ENCODE measurements at regions not wholly inside any gene's neighbourhood (a gene's known extent, or its start where the extent isn't known, plus 50 kb on each side); places are given as distances from the start of the nearest gene placed in this dataset.

DNA sequence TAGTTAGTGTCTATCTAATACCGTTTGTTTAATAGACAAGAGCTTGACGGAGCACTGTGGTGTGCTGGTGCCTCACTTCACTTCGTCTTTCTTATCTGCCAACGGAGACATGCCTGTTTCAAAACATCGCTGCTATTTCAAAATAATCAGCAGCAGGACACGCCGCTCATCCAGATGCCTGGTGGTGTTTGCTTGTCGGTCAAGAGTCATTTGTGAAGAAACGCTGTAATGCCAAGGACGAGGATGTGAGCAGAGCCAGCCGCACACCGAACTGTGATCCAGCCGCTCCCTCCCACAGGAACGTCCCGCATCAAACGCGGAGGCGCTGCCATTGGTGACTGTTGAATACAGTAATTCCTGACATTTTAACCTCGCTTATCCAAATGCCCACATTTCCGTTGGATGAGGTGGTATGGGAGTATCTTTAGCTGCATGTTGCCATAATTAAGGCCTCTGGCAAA, 432.4 kb downstream of the FBXO15 start:
- DNase-seq (ENCODE audit: low read depth, low spot score), result no peak
- H3K4me3 ChIP-seq (ENCODE audit: low read length), result no peak overlapping the region

DNA sequence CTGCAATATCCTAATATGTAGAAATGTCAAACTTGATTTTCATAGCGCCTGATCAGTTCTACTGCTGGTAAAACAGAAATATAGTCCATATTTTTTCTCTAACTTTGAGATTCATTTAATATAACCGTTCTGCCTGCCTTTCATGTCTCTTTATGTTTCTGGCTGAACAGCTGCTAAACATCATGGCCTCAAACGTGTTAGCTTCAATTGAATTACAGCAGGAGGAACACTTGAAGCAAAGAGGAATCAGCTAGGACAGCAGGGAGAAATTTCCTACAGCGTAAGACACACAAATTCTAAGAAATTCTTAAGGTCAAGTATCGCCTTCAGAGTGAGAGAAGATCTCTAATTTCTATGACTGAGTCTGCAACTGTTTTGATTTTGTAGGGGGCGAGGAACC, 433.2 kb downstream of the FBXO15 start:
- H3K4me3 ChIP-seq (ENCODE audit: low read length), result no peak overlapping the region

DNA sequence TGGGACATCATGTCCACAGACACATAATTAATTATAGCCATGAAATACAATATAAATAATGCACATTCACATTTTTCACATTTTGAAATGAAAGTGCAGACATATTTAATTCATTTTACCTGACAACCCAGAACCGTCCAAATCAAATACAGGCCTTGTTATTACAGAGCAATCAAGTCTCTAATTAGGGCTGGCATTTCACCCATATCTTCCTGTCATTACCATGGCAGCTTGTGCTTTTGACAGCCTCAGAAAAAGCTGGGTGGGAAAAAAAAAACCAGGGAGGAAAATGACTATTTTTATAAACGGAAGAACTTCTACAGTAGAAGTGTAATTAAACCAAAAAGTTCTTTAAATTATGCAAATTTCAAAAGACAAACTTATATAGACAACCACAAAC, 436.4 kb downstream of the FBXO15 start:
- DNase-seq (ENCODE audit: low read depth, low spot score), result no peak
- H3K4me3 ChIP-seq (ENCODE audit: low read length), result no peak overlapping the region

More for the DNA sequence above, 433.2 kb downstream of the FBXO15 start:
- no peak for DNase-seq (ENCODE audit: low read depth, low spot score)

DNA sequence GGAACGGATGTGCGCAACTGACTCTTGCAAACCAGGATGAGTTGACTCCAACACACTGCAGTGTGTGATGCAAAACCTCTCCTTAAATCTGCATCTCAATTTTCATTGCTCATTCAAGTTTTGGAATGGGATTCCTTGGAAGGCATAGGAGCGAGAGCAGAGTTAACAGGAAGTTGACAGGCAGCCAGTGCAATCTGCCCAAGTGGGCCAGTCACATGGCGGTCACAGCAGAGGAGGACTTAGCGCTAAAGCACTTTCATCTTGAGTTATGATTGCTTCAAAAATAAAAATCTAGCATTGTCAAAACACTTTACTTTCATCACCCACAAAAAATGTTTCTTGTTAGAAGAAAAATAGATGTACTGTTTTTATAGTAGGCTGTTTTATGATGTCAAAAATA, 439.0 kb downstream of the FBXO15 start:
- DNase-seq (ENCODE audit: low read depth, low spot score), result no peak

DNA sequence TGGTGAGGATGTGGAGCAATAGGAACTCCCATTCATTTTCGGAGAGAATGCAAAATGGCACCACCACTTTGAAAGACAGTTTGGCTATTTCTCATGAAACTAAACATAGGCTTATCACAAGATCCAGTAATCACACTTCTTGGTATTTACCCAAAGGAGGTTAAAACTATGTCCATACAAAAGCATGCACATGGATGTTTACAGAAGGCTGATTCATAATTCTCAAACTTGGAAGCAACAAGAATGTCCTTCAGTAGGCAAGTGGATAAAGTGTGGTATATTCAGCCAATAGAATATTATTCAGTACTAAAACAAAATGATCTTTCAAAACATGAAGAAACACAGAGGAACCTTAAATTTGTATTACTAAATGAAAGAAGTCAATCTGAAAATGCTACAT, 440.6 kb downstream of the FBXO15 start:
- H3K4me3 ChIP-seq (ENCODE audit: low read length), result no peak overlapping the region

More for the DNA sequence above, 439.0 kb downstream of the FBXO15 start:
- H3K4me3 ChIP-seq (ENCODE audit: low read length), result no peak overlapping the region

DNA sequence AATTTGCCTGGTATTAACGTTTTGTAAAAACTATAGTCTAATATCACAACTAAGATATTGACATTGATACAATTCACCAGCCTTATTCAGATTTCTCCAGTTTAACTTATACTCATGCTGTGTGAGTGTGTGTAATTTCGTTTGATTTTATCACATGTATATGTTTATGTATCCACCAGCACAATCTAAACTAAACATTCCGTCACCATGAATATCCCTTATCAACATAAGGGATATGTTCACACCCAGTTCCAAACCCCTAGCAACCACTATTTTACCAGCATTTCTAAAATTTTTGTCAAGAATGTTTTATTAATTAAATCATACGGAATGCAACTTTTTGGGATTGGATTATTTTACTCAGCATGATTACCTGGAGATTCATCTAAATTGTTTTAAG, 450.3 kb downstream of the FBXO15 start:
- no peak overlapping the region for H3K4me3 ChIP-seq (ENCODE audit: low read length)
- DNase-seq (ENCODE audit: low read depth, low spot score), result no peak

More for the DNA sequence above, 440.6 kb downstream of the FBXO15 start:
- DNase-seq (ENCODE audit: low read depth, low spot score), result no peak

DNA sequence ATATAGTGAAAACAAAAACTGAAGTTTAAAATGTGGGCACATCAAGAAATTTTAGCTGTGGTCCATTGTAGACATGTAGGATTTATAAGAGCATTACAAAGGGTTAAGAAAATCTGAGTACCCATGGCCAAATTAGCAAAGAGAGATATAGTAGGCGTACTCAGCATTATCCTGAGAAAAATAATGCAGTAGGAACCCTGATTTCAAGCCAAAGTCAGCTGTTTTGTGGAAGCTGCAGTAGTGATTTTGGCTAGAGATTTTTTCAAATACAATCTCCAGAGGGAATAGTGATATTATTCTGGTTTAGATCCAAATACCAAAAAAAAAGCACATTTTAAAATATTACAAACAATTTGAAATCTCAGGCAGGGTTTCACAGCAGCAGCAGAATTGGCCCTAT, 450.9 kb downstream of the FBXO15 start:
- no peak for DNase-seq (ENCODE audit: low read depth, low spot score)
- no peak overlapping the region for H3K4me3 ChIP-seq (ENCODE audit: low read length)

DNA sequence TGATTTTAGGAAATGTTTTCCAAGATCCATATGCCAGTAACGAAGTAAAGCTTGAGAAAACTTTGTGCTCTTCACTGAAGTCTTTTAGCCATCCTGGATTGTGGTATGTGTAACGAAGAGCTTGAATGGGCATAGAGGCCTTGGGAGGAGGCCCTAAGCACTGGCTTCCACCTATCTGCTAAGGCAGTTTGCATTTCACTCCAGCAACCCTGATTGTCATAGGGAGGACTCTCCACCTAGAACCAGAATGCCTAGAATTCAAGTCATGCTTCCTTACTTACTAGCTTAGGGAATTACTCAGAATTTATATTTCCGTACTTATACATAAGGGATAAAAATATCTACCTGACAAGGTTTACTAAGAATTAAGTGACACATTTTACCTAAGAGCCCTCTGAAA, 451.5 kb downstream of the FBXO15 start:
- no peak overlapping the region for H3K4me3 ChIP-seq (ENCODE audit: low read length)
- no peak for DNase-seq (ENCODE audit: low read depth, low spot score)

DNA sequence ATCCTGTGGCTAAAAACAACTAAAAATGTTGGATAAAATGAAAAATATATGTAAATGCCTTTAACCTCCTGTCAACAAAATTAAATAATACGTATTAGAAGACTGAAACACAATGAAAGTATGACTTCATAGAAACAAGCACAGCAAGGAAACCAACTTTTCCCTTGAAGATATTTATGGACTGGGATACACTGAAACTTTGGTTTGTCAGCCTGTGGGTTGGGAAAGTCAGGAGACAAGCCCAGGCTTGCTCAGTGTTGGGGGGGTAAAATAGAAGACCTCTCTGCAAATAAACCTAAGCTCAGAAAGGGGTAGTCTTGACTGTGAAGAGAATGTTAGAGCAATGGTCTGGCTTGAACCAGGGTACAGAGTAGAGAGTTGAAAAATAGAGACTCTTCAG, 454.5 kb downstream of the FBXO15 start:
- DNase-seq (ENCODE audit: low read depth, low spot score), result no peak
- H3K4me3 ChIP-seq (ENCODE audit: low read length), result no peak overlapping the region

DNA sequence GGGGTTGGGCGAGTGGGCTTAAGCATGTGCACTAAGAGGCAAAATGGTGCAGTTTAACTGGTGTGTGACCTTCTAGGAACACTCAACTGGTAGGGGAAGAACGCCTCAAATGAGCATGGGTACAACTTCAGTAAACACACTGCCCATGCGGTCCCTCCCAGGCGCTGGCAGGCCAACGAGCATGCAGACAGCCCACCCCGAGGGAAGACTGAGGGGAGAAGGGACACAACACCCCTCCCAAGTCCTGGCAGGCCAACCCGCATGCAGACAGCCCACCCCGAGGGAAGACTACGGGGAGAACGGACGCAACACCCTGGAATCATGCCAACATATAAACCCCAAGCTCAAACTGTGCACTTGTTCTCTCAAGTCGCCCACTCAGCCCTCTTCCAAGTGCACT, 456.0 kb downstream of the FBXO15 start:
- H3K4me3 ChIP-seq (ENCODE audit: low read length), result no peak overlapping the region
- no peak for DNase-seq (ENCODE audit: low read depth, low spot score)

DNA sequence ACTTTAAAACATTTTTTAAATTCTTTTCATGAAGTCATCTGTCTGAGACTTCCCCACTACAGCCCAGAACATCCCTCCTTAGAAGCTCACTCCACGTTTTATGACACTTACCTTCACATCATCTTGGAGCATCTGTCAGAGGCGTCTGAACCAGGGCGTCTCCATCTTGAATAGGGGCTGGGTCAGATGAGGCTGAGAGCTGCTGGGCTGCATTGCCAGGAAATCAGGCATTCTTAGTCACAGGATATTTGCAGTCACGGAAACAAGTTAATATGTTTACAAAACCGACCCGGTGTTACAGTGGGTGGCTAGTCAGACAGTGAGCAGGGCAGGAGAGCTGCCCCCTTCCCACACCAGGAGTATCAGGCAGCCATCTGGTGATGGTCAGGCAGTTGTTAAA, 456.5 kb downstream of the FBXO15 start:
- no peak for DNase-seq (ENCODE audit: low read depth, low spot score)
- H3K4me3 ChIP-seq (ENCODE audit: low read length), result no peak overlapping the region

DNA sequence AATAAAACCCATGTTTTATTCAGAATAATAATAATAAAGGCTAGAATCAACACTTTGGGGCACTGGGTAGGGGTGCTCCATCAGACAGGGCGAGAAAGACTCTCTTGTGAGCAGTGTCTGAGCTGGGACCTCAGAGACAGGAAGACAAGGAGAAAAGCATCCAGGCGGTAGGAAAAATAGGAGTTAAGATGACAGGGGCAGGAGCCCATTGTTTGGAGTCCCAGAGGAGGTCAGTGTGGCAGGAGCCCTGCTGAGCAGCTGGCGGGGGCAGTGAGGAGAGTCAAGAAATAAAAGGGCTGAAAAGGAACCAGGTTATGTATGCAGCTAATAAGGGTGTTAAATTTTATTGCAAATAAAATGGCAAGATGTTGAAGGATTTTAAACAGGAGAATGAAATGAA, 457.4 kb downstream of the FBXO15 start:
- no peak for DNase-seq (ENCODE audit: low read depth, low spot score)
- H3K4me3 ChIP-seq (ENCODE audit: low read length), result no peak overlapping the region

DNA sequence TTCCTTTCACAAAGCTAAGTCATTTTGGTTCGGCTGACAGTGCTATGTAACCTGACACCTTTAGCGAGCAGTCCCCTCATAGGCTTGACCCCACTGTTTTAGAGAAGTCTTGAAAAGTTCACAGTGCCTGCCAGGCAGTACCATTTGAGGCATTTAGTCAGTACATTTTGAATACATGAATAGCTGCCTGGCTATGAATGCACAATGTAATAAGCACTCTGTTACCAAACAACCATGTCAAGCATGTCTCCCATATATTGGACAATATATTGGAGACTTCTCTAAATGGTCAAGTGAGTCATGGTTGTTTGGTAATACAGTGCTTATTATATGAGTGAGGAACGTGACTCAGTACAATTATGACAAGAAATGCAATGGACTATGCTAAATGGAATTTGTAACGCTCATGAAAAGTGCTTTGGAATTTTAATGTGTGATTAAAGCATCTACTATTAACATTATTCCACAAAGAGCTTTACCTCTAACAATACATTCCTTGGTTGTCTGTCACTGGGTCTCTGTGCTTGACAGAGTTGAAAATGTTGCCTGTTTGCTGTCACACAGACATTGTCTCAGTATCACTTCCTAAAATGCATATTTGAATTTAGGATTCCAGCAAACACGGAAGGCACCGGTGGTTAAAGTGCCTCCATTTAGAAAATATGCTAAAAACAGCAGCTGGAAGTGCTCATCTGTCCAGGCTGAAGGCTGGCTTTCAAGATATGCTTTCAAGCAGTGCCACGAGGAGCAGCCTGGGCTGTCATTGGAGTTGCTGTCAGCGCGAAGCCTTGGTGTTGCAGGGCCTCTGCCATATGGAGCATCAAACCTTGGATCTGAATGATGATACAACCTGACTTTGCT, 458.6 kb downstream of the FBXO15 start:
- no peak overlapping the region for H3K4me3 ChIP-seq (ENCODE audit: low read length)
- DNase-seq (ENCODE audit: low read depth, low spot score), result no peak

DNA sequence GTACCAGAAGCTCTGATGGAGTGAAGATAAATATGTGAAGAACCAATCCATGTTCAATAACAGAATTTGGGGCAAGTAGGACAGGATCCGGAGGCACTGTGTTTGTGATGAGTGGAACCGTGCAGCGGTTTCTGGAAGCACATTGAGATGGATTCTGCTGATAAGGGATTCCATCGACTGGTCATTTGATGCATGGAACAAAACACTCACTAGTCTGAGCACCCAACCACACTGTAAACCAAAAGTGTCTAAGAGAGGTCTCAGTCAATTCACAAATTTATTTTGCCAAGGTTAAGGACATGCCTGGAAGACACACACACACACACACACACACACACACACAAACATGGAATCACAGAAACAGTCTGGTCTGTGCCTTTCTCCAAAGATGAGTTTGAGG, 459.5 kb downstream of the FBXO15 start:
- H3K4me3 ChIP-seq (ENCODE audit: low read length), result no peak overlapping the region
- no peak for DNase-seq (ENCODE audit: low read depth, low spot score)

DNA sequence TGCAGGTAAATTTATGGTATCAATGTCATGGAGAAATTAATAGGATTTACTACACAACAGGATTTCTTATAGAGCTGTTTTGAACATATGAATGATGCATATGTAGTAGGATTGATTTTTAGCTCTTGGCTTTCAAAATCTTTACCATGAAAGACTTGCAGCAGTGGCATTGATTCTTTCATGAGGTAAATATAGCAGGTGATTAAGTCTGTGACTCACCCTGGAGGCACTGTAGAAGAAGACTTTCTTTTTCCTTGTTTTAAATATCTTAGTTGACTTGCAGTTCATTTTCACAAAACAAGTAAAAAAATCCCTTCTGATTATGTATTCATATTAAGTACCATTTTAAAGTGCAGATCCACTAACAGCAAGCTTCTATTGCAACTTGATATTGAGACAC, 463.0 kb downstream of the FBXO15 start:
- DNase-seq (ENCODE audit: low read depth, low spot score), result no peak
- no peak overlapping the region for H3K4me3 ChIP-seq (ENCODE audit: low read length)

DNA sequence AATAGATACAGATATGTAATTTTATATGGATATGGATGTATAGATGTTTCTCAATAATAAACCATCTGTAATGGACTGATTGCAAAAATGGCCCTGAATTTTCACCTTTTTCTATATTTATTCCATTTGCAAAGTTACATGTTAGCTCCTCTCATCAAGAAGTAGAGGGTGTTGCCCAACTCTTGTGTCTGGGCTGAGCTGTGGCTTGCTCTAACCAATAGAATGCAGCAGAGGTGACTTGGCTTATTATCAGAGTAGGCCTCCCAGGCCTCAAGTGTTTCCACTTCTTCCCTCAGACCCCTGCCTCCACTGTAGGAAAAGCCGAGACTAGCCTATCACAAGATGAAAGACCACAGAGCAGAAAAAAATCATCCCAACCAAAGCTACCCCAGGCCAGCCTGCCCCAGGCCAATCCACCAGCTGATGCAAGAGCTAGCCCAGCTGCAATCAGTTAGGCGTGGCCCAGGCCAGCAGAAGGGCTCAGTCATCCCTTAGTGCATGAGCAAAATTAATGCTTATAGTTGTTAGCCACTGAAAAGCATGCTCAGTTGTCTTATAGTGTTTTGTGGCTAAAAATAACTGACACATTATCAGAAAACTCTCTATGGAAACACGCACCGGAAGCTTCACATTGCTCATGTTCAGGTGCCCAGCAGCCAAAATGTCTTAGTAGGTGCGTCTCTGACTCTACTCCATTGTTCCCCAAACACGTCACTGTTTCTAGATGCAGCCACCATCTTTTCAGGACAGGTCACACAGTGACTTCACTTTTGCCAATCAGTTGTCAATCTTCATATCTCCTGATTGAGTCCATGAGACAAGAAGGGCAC, 464.0 kb downstream of the FBXO15 start:
- H3K4me3 ChIP-seq (ENCODE audit: low read length), result no peak overlapping the region
- DNase-seq (ENCODE audit: low read depth, low spot score), result no peak

DNA sequence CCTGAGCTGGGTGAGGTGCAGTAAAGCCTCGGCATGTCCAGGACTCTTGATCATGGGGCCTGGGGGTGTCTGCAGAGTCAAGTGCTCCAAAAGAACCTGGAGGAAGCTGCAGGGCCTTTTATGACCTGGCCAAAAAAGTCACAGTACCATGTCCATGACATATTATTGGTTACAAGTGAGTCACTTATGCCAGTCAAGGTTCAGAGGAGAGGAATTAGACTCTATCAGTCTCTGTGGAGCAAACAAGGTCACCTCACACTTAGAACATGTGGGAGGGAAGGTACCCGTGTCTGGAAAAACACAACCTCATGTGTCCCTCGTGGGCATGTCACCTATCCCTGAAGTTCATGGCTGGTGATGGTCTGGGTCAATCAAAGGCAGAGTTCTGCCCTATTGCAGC, 465.7 kb downstream of the FBXO15 start:
- no peak for DNase-seq (ENCODE audit: low read depth, low spot score)
- H3K4me3 ChIP-seq (ENCODE audit: low read length), result no peak overlapping the region

DNA sequence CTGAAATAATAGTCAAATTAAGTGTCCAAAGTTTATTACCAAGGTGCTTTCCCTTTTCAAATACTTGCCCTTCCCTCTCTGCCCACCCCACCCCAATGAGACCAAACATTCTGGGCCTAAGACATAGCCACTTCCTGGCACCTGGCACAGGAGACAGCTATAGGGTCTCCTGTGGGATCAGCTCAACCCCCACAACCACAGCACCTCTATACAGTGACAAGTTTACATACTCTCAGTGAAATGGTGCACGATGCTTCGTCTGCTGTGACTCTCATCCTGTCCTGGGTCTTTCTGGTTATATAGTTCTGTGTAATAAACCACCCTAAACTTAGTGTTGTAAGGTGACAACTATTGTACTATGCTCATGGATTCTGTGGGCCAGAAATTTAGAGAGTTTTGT, 466.2 kb downstream of the FBXO15 start:
- no peak overlapping the region for H3K4me3 ChIP-seq (ENCODE audit: low read length)
- peak; percentile 40 for DNase-seq (ENCODE audit: low read depth, low spot score)

DNA sequence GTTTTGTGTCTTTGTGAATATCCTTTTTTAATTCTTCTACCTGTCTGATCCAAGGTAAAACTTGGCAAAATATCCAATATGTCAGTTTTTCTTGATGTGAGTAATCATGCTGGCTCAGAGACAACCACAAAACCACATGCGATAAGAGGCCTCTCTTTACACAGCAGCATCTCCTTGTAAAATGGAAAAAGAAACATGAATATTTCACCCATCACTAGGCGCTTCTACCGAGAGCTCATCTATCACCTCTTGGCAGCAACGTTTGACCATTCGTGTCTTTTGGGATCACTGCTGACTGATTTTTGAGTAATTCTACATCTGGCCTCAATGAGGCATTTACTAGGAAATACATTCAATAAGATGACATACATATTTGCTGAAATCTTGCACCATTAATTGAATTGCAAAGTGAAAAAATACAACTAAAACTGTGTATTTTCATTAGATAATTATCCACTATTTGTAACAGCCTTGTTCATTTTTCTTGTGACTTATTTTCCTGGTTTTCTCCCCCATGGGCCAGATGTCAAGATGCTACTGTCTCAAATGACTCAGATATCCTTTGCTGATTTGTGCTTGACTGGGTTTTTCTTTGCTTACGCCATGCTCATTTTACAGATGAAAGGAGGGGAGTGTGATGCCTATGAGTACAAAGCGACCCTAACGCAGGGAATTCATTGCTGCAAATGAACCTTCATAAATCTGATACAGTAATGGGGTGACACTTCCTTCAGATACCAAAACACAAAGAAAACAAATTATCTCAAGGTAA, 467.5 kb downstream of the FBXO15 start:
- no peak overlapping the region for H3K4me3 ChIP-seq (ENCODE audit: low read length)
- peak; percentile 68 for DNase-seq (ENCODE audit: low read depth, low spot score)

DNA sequence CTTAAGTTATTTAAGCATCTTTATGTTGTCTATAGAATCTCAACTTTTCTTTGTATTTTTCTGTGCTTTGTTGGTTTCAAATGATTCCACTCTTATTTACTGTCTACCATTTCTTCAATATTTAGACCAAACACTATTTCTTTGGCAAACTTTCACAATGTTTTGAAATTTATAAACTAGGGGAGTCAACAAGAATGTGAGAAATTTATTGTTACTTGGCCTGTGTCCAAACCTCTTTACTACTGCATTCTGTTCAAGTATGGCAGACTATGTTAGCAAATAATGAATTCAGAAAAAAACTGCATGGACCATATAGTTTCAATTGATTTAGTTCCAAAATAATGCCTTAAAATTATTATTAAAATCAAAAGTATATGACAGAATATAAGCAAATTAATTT, 470.2 kb downstream of the FBXO15 start:
- DNase-seq (ENCODE audit: low read depth, low spot score), result no peak
- H3K4me3 ChIP-seq (ENCODE audit: low read length), result no peak overlapping the region

Measured in Jurkat, Clone E6-1 (cell line).